IPS DF 19.7 (cell line): ENCODE measurements at regions not wholly inside any gene's neighbourhood (a gene's known extent, or its start where the extent isn't known, plus 50 kb on each side); places are given as distances from the start of the nearest gene placed in this dataset.

Experiments
- DNase-seq: peaks from one replicate; pipeline ENCODE4 v3.0.0-alpha.2; 2013; ENCODE audit warnings: low read depth, low spot score

DNA sequence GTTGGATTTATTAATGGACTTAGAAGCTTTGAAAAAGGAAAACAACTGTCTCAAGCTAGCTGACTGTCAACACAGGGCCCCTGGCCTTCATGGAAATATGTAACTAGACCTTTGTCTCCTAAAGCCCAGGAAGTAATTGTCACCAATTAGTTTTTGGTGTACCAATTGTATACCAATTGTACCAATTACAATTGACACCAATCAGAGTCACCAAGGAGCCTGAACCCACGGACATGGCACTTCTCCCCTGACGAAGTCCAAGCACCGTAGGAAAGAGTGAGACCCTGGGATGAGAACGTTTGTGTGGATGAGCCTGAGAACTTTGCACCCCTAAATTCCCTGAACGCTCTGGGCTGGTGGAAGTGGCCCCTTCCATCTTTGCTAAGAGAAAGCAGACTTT is 129.0 kb downstream of the ENGASE start:
- no peak for DNase-seq

- DNase-seq = no peak
Measured at GRCh38 chr17:79203016-79203415, 128.4 kb downstream of the ENGASE start.

- no peak for DNase-seq
Measured at GRCh38 chr17:79202480-79202879, 127.9 kb downstream of the ENGASE start.

- no peak for DNase-seq
Measured at GRCh38 chr17:79201536-79202227, 127.1 kb downstream of the ENGASE start.

DNA sequence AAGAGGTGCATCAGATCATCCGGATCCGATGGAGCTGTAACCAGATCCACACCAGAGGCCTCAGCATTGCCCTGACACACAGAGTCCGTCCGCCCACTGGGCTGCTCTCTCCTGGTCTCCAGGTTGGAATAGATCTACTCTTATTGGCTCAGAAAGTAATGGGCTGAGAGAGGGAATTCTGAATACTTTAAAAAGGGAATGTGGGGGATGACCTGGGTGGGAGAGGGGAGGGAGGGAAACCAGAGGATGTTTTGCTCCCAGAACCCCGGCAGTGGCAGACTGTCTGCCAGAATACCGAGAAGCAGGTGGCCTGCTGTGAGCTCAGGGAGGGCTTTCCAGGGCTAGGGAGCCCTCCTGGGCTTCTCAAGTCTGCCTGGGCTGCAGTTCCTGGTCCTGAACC is 126.5 kb downstream of the ENGASE start:
- DNase-seq = no peak

- DNase-seq = no peak
Measured at GRCh38 chr17:79196913-79197312, 122.3 kb downstream of the ENGASE start.

- peak; percentile 90 for DNase-seq
Measured at GRCh38 chr17:79192503-79193351, 118.1 kb downstream of the ENGASE start.

- DNase-seq = no peak
Measured at GRCh38 chr17:79191270-79191934, 116.8 kb downstream of the ENGASE start.

DNA sequence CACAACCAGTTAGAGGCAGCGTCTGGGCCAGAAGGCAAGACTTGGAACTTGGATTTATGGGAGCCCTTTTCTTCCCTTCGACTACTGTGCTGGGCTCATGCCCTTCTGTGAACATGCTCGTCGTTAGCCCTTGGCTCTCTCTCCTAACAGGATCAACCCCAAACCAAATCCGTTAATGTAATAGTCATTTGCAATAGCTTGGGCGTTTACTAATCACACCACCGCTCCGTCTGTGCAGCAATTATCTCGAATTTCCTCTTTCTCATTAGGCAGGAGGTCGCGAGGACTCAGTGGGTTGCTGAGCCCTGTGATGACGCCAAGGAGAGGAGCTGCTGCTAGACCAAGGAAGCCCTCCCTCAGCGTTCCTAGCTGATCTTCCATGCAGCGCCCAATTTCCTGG is 114.7 kb downstream of the ENGASE start:
- no peak for DNase-seq

- DNase-seq = no peak
Measured at GRCh38 chr17:79188685-79189084, 114.1 kb downstream of the ENGASE start.

- no peak for DNase-seq
Measured at GRCh38 chr17:79188048-79188447, 113.4 kb downstream of the ENGASE start.

- no peak for DNase-seq
Measured at GRCh38 chr17:79187186-79187585, 112.6 kb downstream of the ENGASE start.

GRCh38 chr17:79186406-79186805 is 111.8 kb downstream of the ENGASE start:
- DNase-seq = no peak

- no peak for DNase-seq
Measured at GRCh38 chr17:79185671-79186070, 111.0 kb downstream of the ENGASE start.

GRCh38 chr17:79184219-79184618 is 109.6 kb downstream of the ENGASE start:
- no peak for DNase-seq

DNA sequence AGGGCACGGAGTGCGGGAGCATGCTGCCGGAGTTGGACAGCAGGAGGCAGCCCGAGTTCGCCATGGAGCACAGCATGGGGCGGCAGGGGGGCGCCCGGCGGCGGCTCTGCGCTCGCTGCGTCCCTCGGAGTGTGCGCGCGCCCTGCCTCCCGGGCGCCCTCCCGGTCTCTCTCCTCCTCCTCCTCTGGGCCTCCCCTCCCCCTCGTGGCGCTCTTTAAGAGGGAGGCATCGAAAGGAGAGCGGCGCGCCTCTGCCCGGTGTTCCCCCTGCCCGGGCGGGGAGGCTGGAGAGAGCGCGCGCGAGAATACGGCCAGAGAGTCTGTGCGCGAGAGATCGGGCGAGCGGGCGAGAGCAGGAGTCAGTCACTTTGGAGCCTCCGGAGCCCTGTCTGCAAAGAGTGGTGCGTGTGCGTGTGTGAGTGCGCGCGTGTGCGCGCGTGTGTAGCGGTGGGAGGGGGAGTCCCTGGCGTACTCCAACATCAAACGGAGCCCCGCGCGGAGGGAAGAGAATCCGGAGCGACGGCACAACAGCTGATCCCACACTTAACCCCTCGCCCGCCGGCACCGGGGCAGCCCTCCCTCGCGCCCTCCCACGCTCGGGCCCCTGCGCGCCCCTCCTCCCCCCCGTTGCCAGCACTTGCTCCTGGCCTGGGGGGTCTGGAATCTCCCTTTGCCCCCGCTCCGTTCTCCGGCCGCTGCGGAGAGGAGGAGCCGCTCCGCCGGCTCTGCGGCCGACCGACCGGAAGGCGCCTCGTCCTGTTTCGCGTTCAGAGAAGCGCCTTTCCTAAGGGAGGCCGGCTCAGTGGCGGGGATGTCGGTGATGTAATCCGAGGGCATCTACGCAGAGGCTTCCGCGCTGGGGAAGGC is 108.9 kb downstream of the ENGASE start:
- no peak for DNase-seq

GRCh38 chr17:79183043-79183292 is 108.3 kb downstream of the ENGASE start:
- DNase-seq = no peak

DNA sequence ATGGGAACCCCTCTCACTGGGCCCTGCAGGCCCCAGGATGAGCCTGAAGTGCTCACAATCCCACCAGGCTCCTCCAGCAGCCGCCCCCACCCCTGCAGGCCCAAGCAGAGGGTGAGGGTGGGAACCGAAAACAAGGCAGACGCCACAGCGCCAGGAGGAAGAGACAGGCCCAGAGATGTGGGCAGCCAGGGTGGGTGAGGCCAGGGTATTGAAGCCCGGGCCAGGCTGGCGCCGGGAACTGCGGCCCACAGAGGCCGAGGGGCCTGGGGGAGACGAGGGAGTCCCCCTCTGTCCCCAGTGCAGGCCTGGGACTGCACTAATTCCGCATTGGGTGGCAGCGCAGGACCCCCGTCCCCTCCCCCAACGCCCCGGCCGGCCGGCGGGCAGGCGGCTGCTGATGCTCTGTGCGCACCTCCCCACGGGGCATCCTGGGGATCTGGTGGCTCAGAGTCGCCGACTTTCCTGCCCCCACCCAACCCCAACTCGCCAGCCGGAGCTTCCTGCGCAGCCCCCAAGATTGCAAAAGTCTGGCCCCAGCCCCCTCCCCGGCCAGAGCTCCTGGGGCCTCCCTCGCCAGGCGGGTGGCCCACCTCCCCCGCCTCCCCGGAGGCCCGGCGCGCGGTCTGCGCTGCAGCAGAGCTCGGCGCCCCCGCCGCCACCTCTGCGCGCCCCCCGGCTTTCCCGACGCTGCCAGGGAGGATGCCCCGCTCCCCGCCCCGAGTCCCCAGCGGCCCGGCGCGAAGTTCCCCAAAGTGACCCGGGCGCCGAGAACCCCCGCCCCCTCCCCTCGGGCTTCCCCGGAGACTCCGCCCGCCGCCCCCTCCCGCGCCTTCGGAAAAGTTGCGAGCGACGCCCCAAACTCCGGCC is 107.8 kb downstream of the ENGASE start:
- no peak for DNase-seq

DNA sequence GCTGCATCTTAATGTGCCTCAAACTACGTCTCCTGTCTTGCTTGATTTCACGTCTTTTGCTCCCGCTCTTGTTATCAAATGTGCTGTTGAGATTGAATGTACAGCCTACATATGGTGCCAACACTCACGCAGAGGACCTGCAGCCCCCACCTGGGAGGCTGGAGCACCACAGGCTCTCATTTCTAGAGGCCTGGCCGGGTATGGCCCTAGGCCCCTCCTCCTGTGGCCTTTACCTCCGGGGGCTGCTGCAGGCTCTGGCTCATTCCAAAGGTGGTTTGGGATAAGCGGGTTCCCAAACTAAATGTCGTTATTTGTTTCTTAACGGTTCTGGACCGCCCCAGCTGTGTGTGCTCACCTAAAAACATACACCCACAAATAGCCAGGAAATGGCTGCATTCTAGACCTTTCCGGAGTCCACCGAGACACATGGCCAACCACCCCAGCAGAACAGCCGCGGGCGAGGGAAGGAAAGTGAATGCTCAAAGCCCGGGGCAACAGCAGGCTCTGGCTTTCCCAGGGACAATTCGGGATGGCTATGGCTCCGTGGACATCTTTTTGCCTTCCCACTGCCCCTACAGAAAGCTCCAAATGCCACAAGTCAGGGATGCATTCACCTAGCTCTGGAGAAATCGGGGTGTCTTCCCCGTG is 105.9 kb downstream of the ENGASE start:
- DNase-seq = no peak

DNA sequence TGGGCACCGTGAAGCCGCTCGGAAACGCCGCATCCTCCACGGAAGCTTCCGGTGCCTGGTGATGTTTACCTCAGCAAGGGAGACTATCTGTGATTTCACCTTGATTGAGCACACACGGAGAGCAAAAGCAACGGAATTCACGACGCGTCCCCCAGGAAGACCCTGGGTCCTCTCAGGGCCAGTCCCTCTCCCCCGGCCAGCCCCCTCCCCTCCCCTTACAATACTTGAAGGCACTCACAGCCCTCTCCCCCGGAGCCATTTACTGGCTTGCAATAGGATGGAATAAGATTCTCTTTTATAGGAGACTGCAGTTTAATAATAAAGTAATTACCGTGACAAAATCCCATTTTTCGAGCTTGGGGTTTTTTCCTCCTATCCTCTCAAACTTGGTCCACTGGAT is 104.7 kb downstream of the ENGASE start:
- no peak for DNase-seq
